H1 (cell line): ENCODE measurements at regions not wholly inside any gene's neighbourhood (a gene's known extent, or its start where the extent isn't known, plus 50 kb on each side); places are given as distances from the start of the nearest gene placed in this dataset.

ENCODE experiments used
- CHD1 ChIP-seq: IDR thresholded peaks from 2 replicates; pipeline ENCODE4 v1.6.1; 2012; ENCODE audit warnings: low read depth, low read length, improper control_type of control experiment
- RAD21 ChIP-seq, 2 experiments: IDR thresholded peaks in 1 of 2; conservative IDR thresholded peaks in 1 of 2; 2 replicates each; pipeline ENCODE4 v1.6.1; 2011; ENCODE audit warnings: low read depth in 2 of 2, low read length in 2 of 2, improper control_type of control experiment in 1 of 2, inconsistent platforms in 1 of 2, mild to moderate bottlenecking in 1 of 2, moderate library complexity in 1 of 2
- SIRT6 ChIP-seq: IDR thresholded peaks from one replicate; pipeline ENCODE4 v1.7.1; 2012; ENCODE audit warnings: low read length, inconsistent platforms

- TF ChIP-seq SIRT6 (no peak), CHD1 (no peak), RAD21 (IDR thresholded peaks at IDR 0.05 in 1 of 2, conservative IDR thresholded peaks at IDR 0.05 in 1 of 2; ENCODE audit: low read depth in 2 of 2, low read length in 2 of 2) (no peak)
These were observed 158.9 kb upstream of the BTG1 start for GRCh38 chr12:92304371-92305055.
